HT1080 (cell line): ENCODE measurements at regions not wholly inside any gene's neighbourhood (a gene's known extent, or its start where the extent isn't known, plus 50 kb on each side); places are given as distances from the start of the nearest gene placed in this dataset.

ENCODE experiments used
- DNase-seq: peaks from one replicate; pipeline ENCODE4 v3.0.0-alpha.2; 2015; ENCODE audit warnings: low read depth

- no peak for DNase-seq
These were observed 507.6 kb downstream of the PTPRU start for GRCh38 chr1:29743931-29744330.

GRCh38 chr1:29743264-29743663, 506.9 kb downstream of the PTPRU start:
- DNase-seq: no peak

GRCh38 chr1:29739176-29739575, 502.9 kb downstream of the PTPRU start:
- DNase-seq: no peak

GRCh38 chr1:29736582-29737188, 500.4 kb downstream of the PTPRU start:
- no peak for DNase-seq

GRCh38 chr1:29732453-29732852, 496.1 kb downstream of the PTPRU start:
- peak; percentile 37 for DNase-seq

- DNase-seq: no peak
These were observed 494.3 kb downstream of the PTPRU start for GRCh38 chr1:29730623-29731022.

- DNase-seq: no peak
These were observed 493.0 kb downstream of the PTPRU start for GRCh38 chr1:29729281-29729680.

GRCh38 chr1:29728703-29729102, 492.4 kb downstream of the PTPRU start:
- no peak for DNase-seq

DNA sequence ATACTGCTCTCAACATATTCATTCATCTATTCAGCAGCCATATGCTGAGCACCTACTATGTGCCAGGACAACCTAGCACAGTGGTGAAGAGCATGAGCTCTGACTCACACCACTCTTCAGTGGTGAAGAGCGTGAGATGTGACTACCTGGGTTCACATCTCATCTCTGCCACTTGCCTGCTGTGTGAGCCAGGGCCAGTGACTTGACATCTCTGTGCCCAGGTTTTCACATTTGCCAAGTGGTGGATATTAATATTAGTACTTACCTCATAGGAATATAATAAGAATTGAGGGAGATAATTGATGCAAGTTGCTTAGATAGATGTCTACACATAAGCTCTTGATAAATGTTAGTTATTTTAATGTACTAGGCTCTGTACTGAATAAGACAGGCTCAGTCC, 488.9 kb downstream of the PTPRU start:
- DNase-seq: no peak

- no peak for DNase-seq
These were observed 486.3 kb downstream of the PTPRU start for GRCh38 chr1:29722598-29722997.

DNA sequence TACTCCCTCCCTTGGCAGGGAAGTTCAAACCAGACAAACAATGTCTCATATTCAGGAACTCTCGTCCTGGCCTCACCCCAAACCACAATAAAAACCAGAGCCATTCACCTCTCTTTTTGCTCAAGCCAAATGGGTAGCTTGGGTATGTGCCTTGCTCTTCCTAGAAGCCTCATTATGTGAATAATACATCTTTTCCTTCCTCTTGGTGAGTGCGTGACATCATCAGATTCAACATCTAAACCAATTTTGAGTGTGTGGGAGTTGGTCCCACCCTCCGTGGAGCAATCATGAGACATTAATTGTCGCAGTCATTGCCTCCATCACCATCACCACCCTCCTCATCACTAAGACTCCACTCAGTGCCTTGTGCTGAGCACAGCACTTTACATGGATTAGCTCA, 482.9 kb downstream of the PTPRU start:
- DNase-seq: peak; percentile 92

GRCh38 chr1:29718791-29719190, 482.5 kb downstream of the PTPRU start:
- DNase-seq: no peak

- no peak for DNase-seq
These were observed 480.0 kb downstream of the PTPRU start for GRCh38 chr1:29716306-29716705.

GRCh38 chr1:29713857-29714256, 477.5 kb downstream of the PTPRU start:
- DNase-seq: no peak

GRCh38 chr1:29712801-29713200, 476.5 kb downstream of the PTPRU start:
- DNase-seq: no peak

DNA sequence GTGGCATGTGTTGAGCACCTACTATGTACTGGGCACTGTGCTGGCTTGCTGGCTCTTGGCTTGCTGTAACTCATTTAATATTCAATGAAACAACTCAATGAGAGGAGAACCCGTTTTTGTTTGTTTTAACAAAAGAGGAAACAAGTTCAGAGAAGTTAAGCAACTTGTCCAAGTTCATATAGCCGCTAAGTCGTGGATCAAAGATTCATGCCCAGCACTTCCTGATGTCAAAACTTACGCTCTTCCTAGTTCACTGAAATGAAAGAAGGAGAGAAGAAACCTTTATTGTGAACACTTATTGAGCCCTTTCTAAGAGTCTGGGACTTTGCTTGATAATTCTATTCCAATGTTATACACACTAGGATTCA, 475.9 kb downstream of the PTPRU start:
- DNase-seq: no peak

GRCh38 chr1:29711582-29712283, 475.4 kb downstream of the PTPRU start:
- peak; percentile 91 for DNase-seq

DNA sequence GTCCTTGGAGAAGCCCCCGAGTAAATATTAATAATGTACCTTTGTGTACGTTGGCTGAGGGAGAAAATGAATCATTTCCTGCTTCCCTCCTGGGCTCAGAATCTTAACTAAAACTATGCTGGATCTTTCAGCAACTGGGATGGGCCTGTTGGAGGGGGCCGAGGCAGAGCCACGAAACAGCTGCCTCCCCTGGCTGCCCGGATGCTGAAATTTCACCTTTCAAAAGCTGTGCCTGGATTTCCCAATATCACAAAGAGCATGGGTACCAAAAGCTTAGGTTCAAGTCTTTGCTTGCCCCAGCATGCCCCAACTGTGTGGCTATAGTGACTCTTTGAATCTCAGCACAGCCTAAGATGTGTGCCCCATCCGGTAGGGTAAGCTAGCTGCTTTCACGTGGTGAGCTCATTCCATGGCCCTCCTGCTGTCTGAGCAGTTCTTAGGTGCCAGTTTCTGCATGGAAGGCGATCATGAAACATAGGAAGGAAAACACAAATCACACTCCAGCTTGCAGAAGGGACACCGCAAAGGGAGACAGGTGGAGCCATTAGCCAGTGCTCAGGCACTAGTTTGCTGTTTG, 473.5 kb downstream of the PTPRU start:
- DNase-seq: no peak

- DNase-seq: peak; percentile 99
These were observed 472.7 kb downstream of the PTPRU start for GRCh38 chr1:29708796-29709703.

DNA sequence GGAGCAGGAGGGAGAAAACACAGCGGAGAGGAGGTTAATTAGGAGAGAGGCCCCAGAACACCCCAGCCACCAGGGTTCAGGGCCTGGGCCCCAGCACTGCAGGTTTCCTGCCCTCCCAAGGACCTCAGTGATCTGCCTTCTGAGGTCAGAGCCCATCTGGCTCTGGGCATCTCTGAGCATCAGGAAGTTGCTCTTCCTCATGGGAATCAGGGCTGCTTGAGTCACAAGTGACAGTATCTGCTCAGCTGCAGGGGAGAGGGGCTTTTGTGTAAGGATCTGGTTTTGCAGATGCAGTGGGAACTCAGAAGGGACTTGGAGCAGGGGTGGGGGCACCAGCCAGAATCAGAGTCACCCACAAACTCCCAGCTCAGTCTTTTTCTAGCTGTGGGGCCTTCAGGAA, 472.1 kb downstream of the PTPRU start:
- peak; percentile 70 for DNase-seq

DNA sequence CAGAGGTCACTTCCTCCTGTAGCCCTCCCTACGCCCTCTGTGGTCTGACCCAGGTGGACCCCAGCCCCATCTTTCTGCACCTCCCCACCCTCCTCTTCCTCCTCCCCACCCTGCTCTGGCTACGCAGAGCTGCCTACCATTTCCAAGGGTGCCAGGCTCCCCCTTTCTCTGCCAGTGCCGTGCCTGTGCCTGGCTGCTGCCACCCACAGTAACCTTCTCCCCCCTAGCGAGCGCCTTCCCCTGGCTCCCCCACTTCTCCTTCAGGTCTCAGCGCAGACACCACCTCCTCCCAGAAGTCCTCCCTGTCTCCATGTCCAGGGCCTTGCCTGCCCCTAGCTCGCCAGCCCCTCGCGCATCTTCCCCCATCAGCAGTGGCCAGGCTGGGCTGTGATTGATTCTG, 471.5 kb downstream of the PTPRU start:
- DNase-seq: no peak

DNA sequence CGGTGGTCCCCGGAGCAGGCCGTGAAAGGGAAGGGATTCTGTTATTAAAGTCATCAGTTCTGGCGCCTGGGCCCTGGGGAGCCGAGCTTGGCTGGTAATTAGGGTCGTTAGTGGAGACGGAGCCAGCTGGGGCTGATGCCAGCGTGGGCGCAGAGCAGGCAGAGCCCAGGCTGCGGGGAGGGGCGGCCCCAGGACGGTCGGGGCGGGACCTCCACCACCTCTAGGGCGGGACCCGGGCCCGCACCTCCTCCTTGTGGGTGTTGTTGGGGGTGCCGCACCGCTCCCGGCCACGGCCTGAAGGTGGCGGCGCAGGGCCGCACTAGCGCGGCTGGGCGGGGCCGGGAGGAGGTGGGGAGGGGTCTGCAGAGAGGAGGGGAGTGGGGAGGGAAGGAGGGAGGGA, 470.6 kb downstream of the PTPRU start:
- DNase-seq: no peak
